Uterus (tissue), 2 donors: ENCODE measurements at regions not wholly inside any gene's neighbourhood (a gene's known extent, or its start where the extent isn't known, plus 50 kb on each side); places are given as distances from the start of the nearest gene placed in this dataset.

Source experiments
- POLR2A ChIP-seq, 2 donors: fragments of 450-650 bp; IDR thresholded peaks; one replicate each; pipeline ENCODE4 v1.6.1; 2016; ENCODE audit warnings: antibody characterized with exemption in 2 of 2, mild to moderate bottlenecking in 1 of 2, moderate library complexity in 1 of 2
- TF ChIP-seq, protein P1 (sequence below), 4 experiments: fragments of 200-600 bp in 2 of 4; fragments of 450-650 bp in 2 of 4; sonication (generic) in 2 of 4; IDR thresholded peaks; one replicate each; pipeline ENCODE4 v1.5.1; 2016 to 2019; ENCODE audit warnings: antibody characterized with exemption in 4 of 4, mild to moderate bottlenecking in 2 of 4, moderate library complexity in 1 of 4

GRCh38 chr9:100729336-100729895 is 151.5 kb downstream of the CAVIN4 start:
- TF ChIP-seq, protein P1, sequence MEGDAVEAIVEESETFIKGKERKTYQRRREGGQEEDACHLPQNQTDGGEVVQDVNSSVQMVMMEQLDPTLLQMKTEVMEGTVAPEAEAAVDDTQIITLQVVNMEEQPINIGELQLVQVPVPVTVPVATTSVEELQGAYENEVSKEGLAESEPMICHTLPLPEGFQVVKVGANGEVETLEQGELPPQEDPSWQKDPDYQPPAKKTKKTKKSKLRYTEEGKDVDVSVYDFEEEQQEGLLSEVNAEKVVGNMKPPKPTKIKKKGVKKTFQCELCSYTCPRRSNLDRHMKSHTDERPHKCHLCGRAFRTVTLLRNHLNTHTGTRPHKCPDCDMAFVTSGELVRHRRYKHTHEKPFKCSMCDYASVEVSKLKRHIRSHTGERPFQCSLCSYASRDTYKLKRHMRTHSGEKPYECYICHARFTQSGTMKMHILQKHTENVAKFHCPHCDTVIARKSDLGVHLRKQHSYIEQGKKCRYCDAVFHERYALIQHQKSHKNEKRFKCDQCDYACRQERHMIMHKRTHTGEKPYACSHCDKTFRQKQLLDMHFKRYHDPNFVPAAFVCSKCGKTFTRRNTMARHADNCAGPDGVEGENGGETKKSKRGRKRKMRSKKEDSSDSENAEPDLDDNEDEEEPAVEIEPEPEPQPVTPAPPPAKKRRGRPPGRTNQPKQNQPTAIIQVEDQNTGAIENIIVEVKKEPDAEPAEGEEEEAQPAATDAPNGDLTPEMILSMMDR (IDR thresholded peaks at IDR 0.05) = no peak
- TF ChIP-seq POLR2A (IDR thresholded peaks at IDR 0.05) = no peak
